H1 (cell line): ENCODE measurements at regions not wholly inside any gene's neighbourhood (a gene's known extent, or its start where the extent isn't known, plus 50 kb on each side); places are given as distances from the start of the nearest gene placed in this dataset.

Source experiments
- CTCF ChIA-PET: fragments of 300-600 bp; sonication (Branson Sonifier 250); formaldehyde crosslinking; loops from one replicate; lab custom pipeline; 2021; ENCODE audit not compliant: partially characterized antibody; lab: Charles Lee
- POLR2A ChIA-PET: fragments of 300-600 bp; sonication (Branson Sonifier 250); formaldehyde crosslinking; loops from one replicate; lab custom pipeline; 2021; ENCODE audit warnings: inconsistent platforms; ENCODE audit not compliant: partially characterized antibody; lab: Charles Lee
- DNase-seq, 2 experiments: peaks; one replicate each; pipeline versions ENCODE4 v3.0.0 to v3.0.0-alpha.2; 2010 to 2022; ENCODE audit warnings: low spot score in 2 of 2, low read depth in 1 of 2, mixed read lengths in 1 of 2
- FAIRE-seq: peaks from 2 replicates; lab custom pipeline; 2011; peaks lifted over from hg19 to GRCh38; lab: Jason Lieb, UNC
- H2AFZ ChIP-seq: 2 replicates; pipeline ENCODE4 v1.8.1; 2012; ENCODE audit warnings: low read length, inconsistent platforms
- H2AK5ac ChIP-seq: 2 replicates; pipeline ENCODE4 v1.6.1; 2013; ENCODE audit warnings: low read depth, low read length
- H2BK120ac ChIP-seq: replicated peaks from 2 replicates; pipeline ENCODE3; 2013; ENCODE audit warnings: low read depth, low read length, inconsistent platforms
- H2BK12ac ChIP-seq: 2 replicates; pipeline ENCODE4 v1.6.1; 2013; ENCODE audit warnings: low read depth, low read length
- H2BK15ac ChIP-seq: 2 replicates; pipeline ENCODE4 v1.6.1; 2013; ENCODE audit warnings: low read length
- H2BK20ac ChIP-seq: 2 replicates; pipeline ENCODE4 v1.6.1; 2013; ENCODE audit warnings: low read length
- H2BK5ac ChIP-seq: 2 replicates; pipeline ENCODE4 v1.6.1; 2013; ENCODE audit warnings: low read depth, low read length
- H3K14ac ChIP-seq: 2 replicates; pipeline ENCODE4 v1.6.1; 2013; ENCODE audit warnings: inconsistent platforms; ENCODE audit not compliant: insufficient read length
- H3K18ac ChIP-seq: 2 replicates; pipeline ENCODE4 v1.6.1; 2013; ENCODE audit warnings: low read length; ENCODE audit errors: extremely low read depth
- H3K23ac ChIP-seq: 2 replicates; pipeline ENCODE4 v1.6.1; 2013; ENCODE audit warnings: inconsistent platforms; ENCODE audit not compliant: insufficient read length
- H3K23me2 ChIP-seq: 2 replicates; pipeline ENCODE4 v1.6.1; 2013; ENCODE audit warnings: low read depth, low read length
- H3K27ac ChIP-seq: 2 replicates; pipeline ENCODE4 v1.6.1; 2011; ENCODE audit warnings: low read depth, low read length, inconsistent platforms
- H3K27me3 ChIP-seq, 4 experiments: replicated peaks in 1 of 4; 1 replicate in 1 of 4; 2 replicates in 3 of 4; pipeline versions ENCODE4 v1.6.1 to v1.8.1; 2011 to 2013; ENCODE audit warnings: low read length in 3 of 4, mild to moderate bottlenecking in 3 of 4, inconsistent platforms in 2 of 4, mixed read lengths in 2 of 4, moderate library complexity in 1 of 4; ENCODE audit not compliant: control insufficient read depth in 3 of 4, insufficient read depth in 3 of 4; ENCODE audit errors: extremely low read depth in 1 of 4
- H3K36me3 ChIP-seq, 4 experiments: 2 replicates each; pipeline versions ENCODE4 v1.6.1 to v1.8.1; 2011 to 2013; ENCODE audit warnings: mild to moderate bottlenecking in 4 of 4, low read length in 3 of 4, moderate library complexity in 2 of 4, control low read depth in 1 of 4, inconsistent platforms in 1 of 4; ENCODE audit not compliant: insufficient read depth in 4 of 4, control insufficient read depth in 2 of 4
- H3K4ac ChIP-seq: replicated peaks from 2 replicates; pipeline ENCODE3; 2013; ENCODE audit warnings: low read length, low read depth, mixed read lengths, inconsistent platforms; ENCODE audit not compliant: insufficient read length
- H3K4me1 ChIP-seq, 4 experiments: replicated peaks in 1 of 4; 1 replicate in 1 of 4; 2 replicates in 3 of 4; pipeline versions ENCODE4 v1.6.1 to v1.8.1; 2011 to 2013; ENCODE audit warnings: low read length in 3 of 4, inconsistent platforms in 2 of 4, mixed read lengths in 1 of 4; ENCODE audit not compliant: insufficient read depth in 4 of 4, control insufficient read depth in 3 of 4
- H3K4me2 ChIP-seq, 2 experiments: 2 replicates each; pipeline versions ENCODE4 v1.6.1 to v1.8.1; 2011 to 2013; ENCODE audit warnings: low read depth in 2 of 2, low read length in 2 of 2, control low read depth in 1 of 2, inconsistent platforms in 1 of 2, mild to moderate bottlenecking in 1 of 2; ENCODE audit not compliant: insufficient read depth in 1 of 2
- H3K4me3 ChIP-seq, 4 experiments: fragments of 200-600, 300-600 bp in 1 of 4; sonication (generic), shearing (Covaris generic), sonication (Bioruptor Twin) in 1 of 4; 2 replicates each; pipeline versions ENCODE4 v1.5.1 to v1.8.1; 2011 to 2016; ENCODE audit warnings: low read length in 4 of 4, low read depth in 3 of 4, control low read depth in 2 of 4, inconsistent platforms in 2 of 4, mild to moderate bottlenecking in 2 of 4, mixed read lengths in 1 of 4, moderate library complexity in 1 of 4; ENCODE audit not compliant: insufficient read depth in 2 of 4; ENCODE audit errors: extremely low read depth in 1 of 4
- H3K56ac ChIP-seq: replicated peaks from 2 replicates; pipeline ENCODE3; 2013; ENCODE audit warnings: low read depth, mild to moderate bottlenecking, mixed read lengths, low read length, inconsistent platforms; ENCODE audit not compliant: insufficient read length
- H3K79me1 ChIP-seq: 2 replicates; pipeline ENCODE4 v1.6.1; 2013; ENCODE audit warnings: low read depth, low read length, control low read depth
- H3K79me2 ChIP-seq, 2 experiments: 2 replicates each; pipeline versions ENCODE4 v1.6.1 to v1.8.1; 2012 to 2013; ENCODE audit warnings: low read length in 2 of 2, mild to moderate bottlenecking in 2 of 2, inconsistent platforms in 1 of 2; ENCODE audit not compliant: insufficient read depth in 2 of 2, control insufficient read depth in 1 of 2
- H3K9ac ChIP-seq, 4 experiments: replicated peaks in 1 of 4; 1 replicate in 1 of 4; 2 replicates in 3 of 4; pipeline versions ENCODE4 v1.6.1 to v1.8.1; 2011 to 2013; ENCODE audit warnings: low read depth in 3 of 4, low read length in 3 of 4, control low read depth in 2 of 4, mild to moderate bottlenecking in 2 of 4, moderate library complexity in 2 of 4, inconsistent platforms in 1 of 4; ENCODE audit errors: extremely low read depth in 1 of 4
- H3K9me3 ChIP-seq, 2 experiments: 2 replicates each; pipeline versions ENCODE4 v1.6.1 to v1.8.1; 2012 to 2013; ENCODE audit warnings: mild to moderate bottlenecking in 2 of 2, moderate library complexity in 2 of 2, control low read depth in 1 of 2, inconsistent platforms in 1 of 2, low read depth in 1 of 2, low read length in 1 of 2, mixed read lengths in 1 of 2; ENCODE audit not compliant: insufficient read depth in 2 of 2
- H4K20me1 ChIP-seq, 2 experiments: replicated peaks in 1 of 2; 2 replicates each; pipeline versions ENCODE3 to v1.8.1; 2011 to 2013; ENCODE audit warnings: inconsistent platforms in 2 of 2, low read length in 2 of 2, mild to moderate bottlenecking in 1 of 2; ENCODE audit not compliant: insufficient read depth in 2 of 2, control insufficient read depth in 1 of 2
- H4K5ac ChIP-seq: 2 replicates; pipeline ENCODE4 v1.6.1; 2013; ENCODE audit warnings: low read length, low read depth, mixed read lengths, inconsistent platforms; ENCODE audit not compliant: insufficient read length
- H4K8ac ChIP-seq: 2 replicates; pipeline ENCODE4 v1.8.0; 2013; ENCODE audit warnings: mild to moderate bottlenecking, moderate library complexity, low read length, inconsistent platforms; ENCODE audit not compliant: insufficient read depth; ENCODE audit errors: extremely low read depth
- H4K91ac ChIP-seq: replicated peaks from 2 replicates; pipeline ENCODE3; 2013; ENCODE audit warnings: low read length, mixed read lengths, inconsistent platforms; ENCODE audit not compliant: insufficient read length
- CBX5 ChIP-seq: fragments of 300-800, 300-1000 bp; sonication (generic); IDR thresholded peaks from 2 replicates; pipeline ENCODE4 v1.7.1; 2016; ENCODE audit warnings: antibody characterized with exemption, low read length, low read depth
- EZH2 ChIP-seq: fragments of 200-600 bp; sonication (generic); IDR thresholded peaks from 2 replicates; pipeline ENCODE4 v1.7.1; 2012; ENCODE audit warnings: low read depth, mild to moderate bottlenecking, moderate library complexity, low read length, inconsistent platforms; ENCODE audit not compliant: severe bottlenecking
- GTF2F1 ChIP-seq: IDR thresholded peaks from 2 replicates; pipeline ENCODE4 v1.6.1; 2012; ENCODE audit warnings: low read depth, low read length, improper control_type of control experiment, borderline replicate concordance
- KDM4A ChIP-seq: IDR thresholded peaks from one replicate; pipeline ENCODE4 v1.7.1; 2012; ENCODE audit warnings: low read depth, mild to moderate bottlenecking, moderate library complexity, low read length, inconsistent platforms; ENCODE audit not compliant: severe bottlenecking
- POLR2AphosphoS5 ChIP-seq: IDR thresholded peaks from 2 replicates; pipeline ENCODE4 v1.6.1; 2011; ENCODE audit warnings: low read depth, low read length
- RBBP5 ChIP-seq: IDR thresholded peaks from 2 replicates; pipeline ENCODE4 v1.7.1; 2012; ENCODE audit warnings: low read depth, mild to moderate bottlenecking, inconsistent platforms, low read length, moderate library complexity, borderline replicate concordance
- SP4 ChIP-seq: IDR thresholded peaks from 2 replicates; pipeline ENCODE4 v1.6.1; 2012; ENCODE audit warnings: low read length, inconsistent platforms
- TBP ChIP-seq: IDR thresholded peaks from 2 replicates; pipeline ENCODE4 v1.6.1; 2011; ENCODE audit warnings: low read depth, low read length, improper control_type of control experiment
- ZNF274 ChIP-seq: IDR thresholded peaks from 2 replicates; pipeline ENCODE4 v1.7.0; 2012; ENCODE audit warnings: low read length, borderline replicate concordance; ENCODE audit errors: extremely low read depth
- WGBS, 2 experiments: shearing (Covaris generic) in 1 of 2; methylation state at CpG; one replicate each; pipeline versions ENCODE4 v1.1.6 to v1.1.7; 2013 to 2015; ENCODE audit warnings: low lambda C conversion rate in 2 of 2, mixed read lengths in 2 of 2, inconsistent platforms in 1 of 2, low coverage in 1 of 2, missing lambda C conversion rate in 1 of 2; ENCODE audit not compliant: insufficient replicate concordance in 2 of 2, insufficient coverage in 1 of 2, insufficient read length in 1 of 2; ENCODE audit errors: extremely low coverage in 1 of 2, missing lambda C conversion rate in 1 of 2; 5-methylcytosine and 5-hydroxymethylcytosine counted together

GRCh38 chr1:209080170-209080781, 503.2 kb upstream of the CAMK1G start:
- Histone ChIP-seq H3K9ac (no peak overlapping the region), H2BK20ac (no peak overlapping the region), H3K36me3 (no peaks in the 10 kb centered on the region), H4K20me1 (no peaks in the 10 kb centered on the region), H4K91ac (no peak overlapping the region), H3K4me2 (no peak overlapping the region), H2AK5ac (no peak overlapping the region), H3K27me3 (no peaks in the 10 kb centered on the region), H3K23ac (no peak overlapping the region), H3K23me2 (no peaks in the 10 kb centered on the region; the same call in 1 of the 2 replicates), H2BK12ac (no peak overlapping the region), H2BK15ac (no peak overlapping the region), H2BK120ac (no peak overlapping the region), H3K9me3 (no peaks in the 10 kb centered on the region), H3K79me1 (no peaks in the 10 kb centered on the region), H4K8ac (no peak overlapping the region; the same call in 1 of the 2 replicates), H3K4me1 (peaks cover 0 to 5% (median 3%) of the 10 kb centered on the region in 4 experiments; a peak in 4 of 7 replicates), H3K14ac (no peak overlapping the region), H3K18ac (no peak overlapping the region), H3K4ac (no peak overlapping the region), H2AFZ (no peak overlapping the region), H3K27ac (no peak overlapping the region), H2BK5ac (no peak overlapping the region), H4K5ac (no peak overlapping the region), H3K56ac (no peak overlapping the region), H3K79me2 (no peaks in the 10 kb centered on the region), H3K4me3 (no peak overlapping the region)
- CTCF ChIA-PET = interaction anchor here (0.7 to 1.6 kb wide), 4 partner anchors 14 to 428 kb away, joined by 3 to 4 read pairs (median 3); no protein-coding TSS in a partner anchor
- DNase-seq (no peak), FAIRE-seq (no peak)
- 77% methylated on average over 5 of the region's 5 CpGs; no CpG with 5 or more reads in 1 of the 2 experiments for WGBS, 2 experiments
- POLR2A ChIA-PET = no interaction called here
- no peak for TF ChIP-seq TBP
- no peak for TF ChIP-seq POLR2AphosphoS5
- TF ChIP-seq EZH2 = no peak
- TF ChIP-seq KDM4A = no peak
- no peak for TF ChIP-seq RBBP5
- no peak for TF ChIP-seq CBX5
- no peak for TF ChIP-seq SP4
- no peak for TF ChIP-seq GTF2F1
- no peak for TF ChIP-seq ZNF274
